Left kidney (tissue), 1 donor: ENCODE measurements at regions not wholly inside any gene's neighbourhood (a gene's known extent, or its start where the extent isn't known, plus 50 kb on each side); places are given as distances from the start of the nearest gene placed in this dataset.
"Not testable (repeated sequence)": the region's sequence is repeated elsewhere in the genome, so short reads cannot be mapped to it uniquely, and the experiment has no call there.

Experiments
- DNase-seq: peaks from one replicate; pipeline ENCODE4 v3.0.0-alpha.2; 2013

DNA sequence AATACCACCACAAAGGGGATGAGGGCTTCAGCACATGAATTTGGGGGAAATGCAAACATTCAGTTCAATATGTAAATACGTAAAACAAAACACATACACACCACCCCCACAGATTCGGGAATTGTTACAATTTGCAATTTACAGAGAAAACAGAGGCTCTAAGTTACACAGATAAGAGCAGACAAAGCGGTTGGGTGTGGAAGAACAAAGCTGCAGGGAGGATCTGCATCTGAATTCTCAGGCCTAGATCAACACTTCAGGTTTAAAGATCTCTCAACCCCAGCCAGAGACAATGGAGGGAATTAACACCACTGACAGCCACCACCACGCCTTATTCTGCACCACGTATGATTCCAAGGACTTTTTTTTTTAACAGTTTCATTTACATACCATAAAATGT is 375.5 kb downstream of the BCL11B start:
- no peak for DNase-seq

DNA sequence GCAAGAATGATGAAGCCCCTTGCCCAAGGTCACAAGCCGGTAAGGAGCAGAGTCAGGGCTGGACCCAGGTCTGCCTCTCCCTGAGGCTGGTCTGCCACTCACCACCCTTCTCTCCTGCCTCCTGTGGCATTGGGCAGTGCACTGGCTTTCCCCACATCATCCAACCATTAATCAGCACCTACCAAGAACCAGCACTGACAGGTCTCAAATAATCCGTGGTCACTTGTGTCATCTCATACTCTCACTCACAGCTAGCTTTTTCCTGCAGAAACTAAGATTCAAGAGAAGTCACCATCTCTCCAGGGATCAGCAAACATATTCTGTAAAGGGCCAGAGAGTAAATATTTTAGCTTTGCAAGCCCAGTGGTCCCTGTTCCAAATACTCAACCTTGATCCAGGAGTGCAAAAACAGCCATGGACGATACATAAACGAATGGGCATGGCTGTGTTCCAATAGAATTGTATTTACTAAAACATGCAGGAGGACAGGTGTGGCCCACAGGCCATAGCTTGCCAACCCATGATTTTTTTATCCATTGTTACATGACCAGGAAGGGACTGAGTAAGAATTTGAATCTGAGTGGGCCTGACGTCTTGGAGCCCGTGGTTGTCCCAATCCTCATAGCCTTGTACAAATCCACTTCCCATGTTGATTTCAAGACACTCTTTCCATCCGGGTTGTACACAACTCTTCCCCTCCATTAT is 374.2 kb downstream of the BCL11B start:
- DNase-seq, result no peak

DNA sequence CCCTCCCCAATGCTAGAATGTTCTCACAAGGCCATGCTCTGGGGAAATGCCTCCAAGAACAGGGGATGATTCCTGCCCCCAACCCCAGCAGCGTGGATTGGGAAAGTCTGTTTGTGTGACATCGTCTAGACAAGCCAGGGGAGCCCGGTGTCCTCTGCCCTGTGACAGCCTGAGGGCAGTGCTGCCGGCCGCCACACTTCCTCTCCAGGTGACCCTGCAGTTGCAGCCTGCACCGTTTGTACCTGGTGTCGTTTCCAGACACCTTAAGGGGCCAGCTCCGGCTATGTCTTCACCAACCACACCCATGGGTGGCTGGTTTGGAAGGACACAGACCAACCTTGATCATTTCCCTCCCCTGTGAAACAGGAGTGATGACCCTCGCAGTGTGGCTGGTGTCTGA is 372.6 kb downstream of the BCL11B start:
- DNase-seq, result no peak

DNA sequence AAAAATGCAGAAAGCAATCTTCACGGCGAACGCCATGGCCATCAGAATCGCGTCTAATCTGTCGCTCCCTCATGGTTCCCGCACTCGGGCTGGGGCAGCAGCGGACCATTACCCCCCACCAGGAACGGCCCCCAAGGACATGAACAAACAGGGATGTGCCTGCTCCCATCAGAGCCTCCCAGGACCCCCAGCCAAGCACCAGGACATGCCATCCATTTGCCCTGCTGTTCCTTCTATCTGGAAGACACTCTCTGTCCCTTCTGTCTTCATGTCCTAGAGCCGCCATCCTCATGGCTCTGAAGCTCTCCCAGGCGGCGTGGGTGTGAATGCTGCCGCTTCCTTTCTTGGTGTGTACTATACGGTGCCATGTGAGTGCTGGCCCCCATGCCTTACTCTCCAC is 371.8 kb downstream of the BCL11B start:
- no peak for DNase-seq

DNA sequence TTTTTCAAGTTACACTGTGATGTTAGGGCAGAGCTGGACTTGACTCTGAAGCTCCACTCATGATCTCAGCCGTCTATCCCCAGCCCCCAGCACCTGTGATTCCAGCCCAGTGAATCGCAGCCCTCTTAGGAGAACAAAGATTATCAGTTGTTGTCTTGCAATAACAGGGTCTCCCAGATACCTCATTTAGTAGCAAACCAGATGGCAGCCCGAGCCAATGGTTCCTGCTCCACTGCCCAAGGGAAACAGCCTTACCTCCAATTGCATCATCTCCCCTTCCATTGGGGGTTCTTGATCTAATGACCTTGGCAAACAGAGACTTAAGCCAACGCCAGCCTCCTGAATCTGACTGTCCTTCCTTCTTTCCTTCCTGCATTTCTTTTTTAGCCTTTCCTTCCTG is 371.2 kb downstream of the BCL11B start:
- DNase-seq, result no peak

DNA sequence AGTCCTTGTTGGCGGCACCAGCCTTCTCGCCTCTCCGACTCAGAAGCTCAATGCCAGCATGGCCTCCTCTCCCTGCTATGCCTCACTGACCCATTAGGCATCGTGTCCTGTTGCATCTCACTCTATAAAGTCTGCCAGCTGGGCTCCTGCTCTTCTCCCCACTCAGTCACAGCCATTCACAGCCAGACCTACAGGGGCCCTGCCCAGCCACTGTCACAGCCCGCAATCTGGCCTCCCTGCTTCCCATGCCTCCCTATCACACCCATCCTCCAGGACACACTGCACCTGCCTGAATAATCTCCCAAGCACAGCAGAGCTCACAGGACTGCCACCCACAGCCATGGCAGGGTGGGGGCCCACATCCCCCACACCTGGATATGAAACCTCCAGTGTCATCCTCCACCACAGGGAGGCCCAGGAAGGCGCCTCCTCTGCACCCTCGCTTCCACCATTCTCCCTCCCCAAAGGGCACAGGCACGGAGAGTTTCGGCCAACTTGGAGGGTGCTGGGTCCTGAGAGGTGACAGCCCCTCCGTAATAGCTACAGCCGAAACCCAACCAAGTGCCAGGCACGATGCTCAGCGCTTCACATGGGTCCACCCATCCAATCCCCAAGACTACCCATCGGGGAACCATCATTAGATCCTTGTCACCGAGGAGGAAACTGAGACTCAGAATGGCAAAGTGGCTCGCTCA is 370.3 kb downstream of the BCL11B start:
- no peak for DNase-seq

DNA sequence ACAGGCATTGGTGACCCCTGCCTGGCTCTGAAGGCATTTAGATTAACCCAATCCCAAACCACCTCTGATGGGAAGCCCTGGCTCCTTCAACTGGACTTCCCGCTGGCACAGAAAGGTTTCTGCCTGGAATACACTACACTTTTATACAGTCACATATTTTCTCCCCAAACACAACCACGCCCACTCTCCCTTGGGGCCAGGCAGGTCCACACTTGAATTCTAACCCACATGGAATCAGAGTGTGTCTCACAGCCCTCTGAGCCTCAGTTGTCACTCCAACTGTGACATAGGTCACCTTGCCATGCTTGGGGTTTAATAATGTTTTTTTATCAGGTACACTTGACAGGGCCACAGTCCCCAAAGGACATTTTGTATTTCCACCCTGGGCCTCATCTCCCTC is 368.6 kb downstream of the BCL11B start:
- no peak for DNase-seq

DNA sequence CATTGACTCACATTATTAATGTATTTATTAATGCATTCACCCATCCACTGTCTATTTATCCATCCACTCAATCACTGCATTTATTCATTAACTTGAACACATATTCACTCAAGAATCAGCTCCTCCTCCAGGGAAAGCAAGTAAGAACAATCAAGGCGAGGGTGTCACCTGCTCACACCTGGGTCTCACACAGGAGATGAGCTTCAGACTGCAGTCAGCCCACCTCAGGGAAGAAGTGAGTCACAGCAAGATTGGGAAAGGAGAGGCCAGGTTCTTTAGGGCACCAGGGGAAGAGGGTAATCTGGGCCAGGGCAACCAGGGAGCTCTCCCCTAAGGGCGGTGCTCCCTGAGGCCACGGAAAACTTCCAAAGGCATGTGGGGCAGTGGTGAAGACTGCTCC is 367.3 kb downstream of the BCL11B start:
- no peak for DNase-seq

DNA sequence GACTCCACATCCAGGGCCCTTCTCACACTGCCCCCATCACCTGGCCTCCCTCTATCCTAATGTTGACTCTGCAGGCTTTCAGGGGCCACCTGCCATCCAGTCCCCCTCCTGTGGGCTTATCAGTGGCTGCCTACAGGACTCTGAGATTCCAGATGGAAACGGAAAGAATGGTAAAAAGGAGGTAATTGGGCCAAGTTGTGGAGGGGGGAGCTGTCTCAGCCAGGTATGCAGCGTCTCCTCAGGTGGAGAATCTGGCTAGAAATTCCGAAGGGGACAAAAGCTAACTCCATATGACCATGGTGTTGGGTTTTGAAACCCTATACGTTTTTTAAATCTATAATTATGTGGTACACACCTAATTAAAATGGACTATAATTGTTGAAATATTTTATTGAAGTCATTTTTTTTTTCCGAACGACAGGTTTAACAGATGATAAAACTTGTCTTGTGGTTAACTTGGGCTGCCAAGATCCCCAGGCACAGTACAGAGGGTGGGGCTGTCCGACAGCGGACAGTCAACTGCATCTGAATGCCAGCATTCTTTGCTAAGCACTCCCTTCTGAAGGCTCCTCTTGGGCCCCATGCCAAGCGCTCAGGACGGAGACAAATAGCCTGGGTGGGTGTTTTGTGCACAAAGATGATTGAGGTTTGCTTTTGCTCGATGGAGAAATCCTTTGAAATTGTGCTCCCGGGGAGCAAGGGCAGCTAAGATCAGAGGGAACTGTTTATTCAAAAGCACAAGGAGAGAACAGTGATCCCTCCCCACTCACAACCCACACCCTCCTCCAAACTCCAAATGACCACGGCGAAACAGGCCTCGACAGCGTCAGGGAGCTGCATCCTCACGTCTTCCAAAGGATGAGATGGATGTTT is 365.6 kb downstream of the BCL11B start:
- DNase-seq, result no peak

DNA sequence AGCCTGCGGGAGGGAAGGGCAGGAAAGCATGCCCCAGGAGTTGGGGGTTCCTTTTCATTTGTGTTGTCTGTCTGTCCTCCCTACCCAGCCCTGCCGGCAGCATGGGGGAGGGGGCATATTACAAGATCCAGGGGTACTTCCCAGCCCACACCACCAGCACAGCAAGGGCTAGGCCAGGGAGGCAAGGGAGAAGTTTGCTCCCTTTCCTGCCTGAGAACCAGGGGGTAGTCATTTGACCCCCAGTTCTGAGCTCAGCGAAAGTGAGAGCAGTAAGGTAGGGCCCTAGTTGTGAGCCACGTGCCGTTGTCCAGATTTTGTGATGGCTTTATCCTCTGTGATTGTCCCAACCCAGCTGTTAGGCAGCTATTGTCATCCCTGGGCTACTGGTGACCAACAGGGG is 364.7 kb downstream of the BCL11B start:
- no peak for DNase-seq

DNA sequence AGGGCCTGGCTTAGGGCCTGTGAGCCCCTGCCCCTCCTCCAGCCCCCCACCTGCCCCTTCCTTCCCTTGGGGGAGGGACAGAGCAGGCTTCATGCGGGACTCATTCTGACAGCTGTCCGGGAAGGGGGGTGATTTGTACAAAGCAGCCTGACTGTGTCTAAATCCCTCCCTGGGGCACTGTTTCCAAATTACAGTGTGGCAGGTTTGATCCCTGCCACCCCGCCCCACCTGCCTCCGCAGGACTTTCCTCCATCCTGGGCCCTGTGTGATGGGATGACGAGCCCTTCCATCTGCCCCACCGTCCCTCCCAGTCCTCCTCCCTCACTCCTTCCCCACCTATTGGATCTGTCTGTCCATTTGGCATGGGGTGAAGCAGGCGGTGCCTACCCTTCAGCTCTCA is 363.9 kb downstream of the BCL11B start:
- no peak for DNase-seq

DNA sequence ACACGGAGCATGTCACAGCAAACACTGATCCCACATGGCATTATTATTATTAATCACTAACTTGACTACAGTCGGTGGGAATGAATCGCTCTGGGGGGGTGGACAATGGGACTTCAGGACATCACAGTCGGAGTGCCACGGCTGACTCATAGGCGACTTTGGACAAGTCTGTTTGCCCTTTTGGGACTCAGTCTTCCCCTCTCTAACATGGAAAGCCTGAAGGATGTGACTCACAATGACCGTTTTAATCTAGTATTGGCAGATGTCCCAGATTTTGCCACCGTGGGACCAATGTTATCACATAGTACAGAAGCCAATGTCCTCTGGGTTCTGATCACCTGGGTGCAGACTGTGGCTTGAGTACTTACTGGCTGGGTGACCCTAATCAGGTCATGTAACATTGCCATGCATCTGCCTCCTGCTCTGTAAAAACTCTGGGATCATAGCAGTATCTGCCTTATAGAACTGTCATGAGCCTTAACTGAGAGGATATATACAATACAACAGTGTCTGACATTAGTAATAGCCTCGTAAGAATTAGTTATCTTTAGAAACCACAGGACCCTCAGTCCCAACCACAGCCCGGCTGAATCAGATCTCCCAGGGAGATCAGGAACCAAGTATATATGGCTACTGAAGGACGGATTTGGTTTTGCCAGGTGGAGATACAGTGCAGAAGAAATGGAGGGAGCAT is 362.6 kb downstream of the BCL11B start:
- DNase-seq, result no peak

DNA sequence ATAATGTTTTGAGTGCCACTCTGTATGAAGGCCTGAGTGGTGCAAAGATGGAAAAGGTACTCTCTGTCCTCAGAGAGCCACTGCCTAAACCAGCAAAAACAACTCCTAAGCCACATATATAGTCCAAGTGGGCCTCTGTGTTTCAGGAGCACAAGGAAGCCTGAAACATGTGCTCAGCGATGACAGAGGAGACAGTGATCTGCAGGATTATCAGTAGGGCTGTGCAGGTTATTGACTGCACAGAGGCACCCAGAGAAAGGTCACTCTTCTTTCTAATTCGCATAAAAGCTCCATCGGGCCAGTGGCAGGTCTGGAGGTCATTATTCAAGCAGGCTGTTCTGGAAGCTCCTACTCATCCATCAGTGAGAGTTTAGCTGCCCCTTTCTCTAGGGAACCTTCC is 361.9 kb downstream of the BCL11B start:
- no peak for DNase-seq

DNA sequence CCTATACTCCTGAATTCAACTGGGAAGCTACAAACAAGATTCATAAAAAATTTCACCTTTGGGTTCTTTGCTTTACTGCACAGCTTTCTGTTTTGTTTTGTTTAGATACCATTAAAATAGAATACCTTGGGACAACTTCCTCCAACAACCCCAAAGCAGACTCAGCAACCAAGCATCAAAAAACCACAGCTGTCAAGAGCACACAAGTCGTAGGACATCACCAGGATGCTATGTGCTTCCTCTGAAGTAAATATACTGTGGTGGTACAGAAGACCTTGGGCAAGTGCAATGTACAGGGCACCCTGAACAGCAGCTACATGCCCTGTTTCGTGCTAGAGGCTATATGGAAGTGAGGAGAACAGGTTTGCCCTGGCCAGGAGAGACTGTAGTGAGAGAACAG is 359.3 kb downstream of the BCL11B start:
- no peak for DNase-seq

DNA sequence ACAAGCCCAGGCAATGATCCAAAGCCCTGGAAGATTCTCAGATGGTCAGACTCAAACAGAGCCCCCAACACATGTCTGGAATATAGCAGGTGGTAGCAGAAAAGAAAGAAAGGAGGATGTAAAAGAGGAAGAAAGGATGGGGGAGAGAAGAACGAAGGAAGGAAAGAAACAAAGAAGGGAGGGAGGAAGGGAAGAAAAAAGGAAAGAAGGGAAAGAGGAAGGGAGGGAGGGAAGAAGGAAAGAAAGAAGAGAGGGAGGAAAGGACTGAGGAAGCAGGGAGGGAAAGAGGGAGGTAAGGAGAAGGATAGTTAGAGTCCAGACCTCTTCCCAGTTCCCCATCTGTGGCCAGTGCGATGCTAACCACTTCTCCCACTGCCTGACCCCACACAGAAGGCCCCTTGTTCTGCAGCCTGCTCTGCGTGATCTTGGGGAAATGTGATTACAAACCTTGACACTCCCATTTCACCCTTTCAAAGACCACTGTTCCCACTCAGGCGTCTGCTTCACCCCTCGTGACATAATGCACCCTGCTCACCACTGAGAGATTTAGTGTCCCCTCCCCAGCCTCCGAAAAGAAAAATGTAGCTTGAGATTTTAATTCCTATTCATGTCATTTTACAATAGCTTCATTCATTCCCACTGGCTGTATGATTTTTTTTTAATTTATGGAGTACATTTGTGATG is 357.9 kb downstream of the BCL11B start:
- DNase-seq, result no peak

DNA sequence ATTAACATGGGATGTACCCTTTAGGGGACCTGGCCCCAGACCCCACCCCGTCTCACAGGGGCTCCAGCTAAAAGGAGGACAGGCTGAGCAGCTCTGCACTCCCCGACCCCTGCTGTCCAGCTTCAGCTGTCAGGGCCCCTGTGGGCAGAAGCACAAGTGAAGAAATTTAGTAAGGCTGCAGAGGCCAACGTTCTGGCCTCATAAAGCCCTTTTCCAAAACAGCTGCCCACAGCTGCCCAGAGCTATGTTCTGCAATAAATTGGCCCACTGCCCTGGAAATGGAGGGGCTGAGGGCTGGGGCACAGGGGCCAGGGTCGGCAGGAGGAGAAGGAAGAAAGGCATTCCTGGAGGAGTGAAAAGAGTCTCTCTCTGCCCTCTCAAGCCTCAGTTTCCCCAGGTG is 357.1 kb downstream of the BCL11B start:
- no peak for DNase-seq

DNA sequence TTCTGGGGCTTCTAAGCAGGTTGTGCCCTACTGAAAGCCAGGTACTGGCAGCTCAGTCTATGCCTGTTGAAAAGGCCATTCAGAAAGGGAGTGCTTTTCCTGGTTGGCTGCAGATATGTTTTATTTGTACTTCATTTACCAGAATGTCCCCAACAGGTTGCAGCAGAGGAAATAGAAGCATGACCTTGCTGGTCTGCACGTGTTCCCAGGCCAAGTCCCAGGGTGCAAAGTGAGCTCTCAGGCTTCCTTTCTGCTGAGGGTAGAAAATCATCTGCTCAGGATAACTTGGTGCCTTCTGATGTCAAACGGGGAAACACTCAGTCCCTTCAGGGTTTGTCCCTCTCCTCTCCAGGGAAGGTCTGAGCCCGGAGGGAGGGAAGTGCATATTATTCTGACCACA is 356.4 kb downstream of the BCL11B start:
- no peak for DNase-seq

DNA sequence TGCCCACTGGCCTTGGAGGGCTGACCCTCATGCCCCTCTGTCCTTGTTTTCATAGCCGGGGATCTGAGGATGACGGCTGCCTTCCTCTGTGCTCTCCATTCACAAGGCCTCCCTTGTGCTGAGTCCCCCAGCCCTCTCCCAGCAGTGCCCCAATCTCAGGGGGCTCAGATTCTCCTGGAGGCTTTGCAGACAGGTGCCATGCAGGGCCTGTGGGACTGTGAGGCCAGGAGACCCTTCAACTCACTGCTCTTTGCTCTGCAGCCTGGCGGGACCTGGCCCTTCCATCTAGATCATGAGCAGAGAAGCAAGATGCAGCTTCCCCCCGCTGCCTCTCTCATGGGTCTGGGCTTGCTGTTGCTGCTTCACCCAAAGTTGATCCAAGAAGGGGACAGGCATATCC is 356.0 kb downstream of the BCL11B start:
- no peak for DNase-seq

DNA sequence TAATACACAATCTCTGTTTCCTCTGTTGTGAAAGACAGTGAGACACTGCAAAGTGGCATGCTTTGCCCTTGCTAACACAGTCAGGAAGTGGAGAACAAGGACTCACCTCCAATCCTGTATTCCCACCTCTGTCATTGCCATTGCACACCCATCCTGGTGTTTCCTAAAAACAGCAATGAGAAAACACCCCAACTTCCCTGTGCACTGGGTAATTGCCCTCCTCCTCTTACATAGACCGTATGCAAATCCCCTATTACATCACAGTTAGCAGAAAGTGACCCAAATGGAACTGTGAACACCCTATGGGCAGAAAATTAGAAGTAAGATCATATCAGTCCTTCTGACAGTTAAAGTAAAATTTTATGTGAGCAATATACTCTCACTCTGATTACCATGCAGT is 355.5 kb downstream of the BCL11B start:
- DNase-seq, result no peak

DNA sequence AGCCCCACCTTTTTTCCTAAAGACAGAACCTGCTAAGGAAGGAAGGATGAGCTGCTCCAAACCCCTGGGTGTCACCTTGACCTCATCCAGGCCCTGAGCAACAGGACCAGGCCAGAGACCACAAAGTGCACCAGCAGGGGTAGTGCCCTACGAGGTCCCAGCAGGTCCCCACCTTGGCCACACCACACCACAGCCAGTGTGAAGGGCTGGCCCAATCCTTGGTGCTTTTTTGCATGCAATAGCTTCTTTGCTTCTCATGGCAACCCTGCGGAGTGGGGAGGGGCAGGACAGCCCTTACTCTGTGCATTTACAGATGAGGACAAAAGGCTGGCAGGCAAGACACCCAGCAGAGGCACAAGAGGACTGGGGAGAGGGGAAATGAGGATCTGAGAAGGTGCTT is 352.6 kb downstream of the BCL11B start:
- DNase-seq, result no peak

DNA sequence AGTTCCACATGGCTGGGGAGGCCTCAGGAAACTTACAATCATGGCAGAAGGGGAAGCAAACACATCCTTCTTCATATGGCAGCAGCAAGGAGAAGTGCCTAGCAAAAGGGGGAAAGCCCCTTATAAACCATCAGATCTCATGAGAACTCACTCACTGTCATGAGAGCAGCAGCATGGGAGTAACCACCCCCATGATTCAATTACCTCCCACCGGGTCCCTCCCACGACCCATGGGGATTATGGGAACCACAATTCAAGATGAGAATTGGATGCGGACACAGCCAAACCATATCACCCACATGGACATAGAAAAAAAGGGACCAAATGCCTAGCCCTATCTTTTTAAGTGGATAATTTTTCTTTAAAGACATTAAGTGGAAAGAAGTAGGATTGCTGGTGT is 350.7 kb downstream of the BCL11B start:
- DNase-seq, result not testable (repeated sequence)

DNA sequence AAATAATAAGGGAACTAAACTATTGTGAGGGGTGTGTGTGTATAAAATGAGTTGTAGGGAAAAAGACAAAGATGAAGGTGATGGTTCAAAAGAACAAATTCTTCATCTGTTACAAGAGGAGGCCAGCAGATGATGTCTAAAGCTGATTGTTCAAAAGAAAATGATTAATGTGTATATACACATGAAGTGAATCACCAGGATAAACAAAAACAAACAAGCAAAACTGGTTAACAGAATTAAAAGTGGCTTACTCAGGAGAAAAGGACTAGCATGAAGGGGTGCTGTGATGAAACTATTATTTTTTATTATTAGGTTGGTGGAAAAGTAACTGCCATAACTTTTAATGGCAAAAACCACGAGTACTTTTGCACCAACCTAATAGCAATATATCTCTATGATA is 348.4 kb downstream of the BCL11B start:
- DNase-seq, result no peak
